ENCODE measurements at regions not wholly inside any gene's neighbourhood (a gene's known extent, or its start where the extent isn't known, plus 50 kb on each side); places are given as distances from the start of the nearest gene placed in this dataset.

GRCh38 chr3:76509179-76509830 lies 530.6 kb upstream of the ROBO2 start:
- in situ Hi-C loops (cut with HindIII; ENCODE audit: low pct_unique_long_range_greater_than_20kb, low sequenced_read_pairs), result no loop called here
- Histone ChIP-seq H3K36me3 (ENCODE audit: control insufficient read depth, insufficient read depth, low read length) (no peaks in the 10 kb centered on the region), H3K27ac (ENCODE audit: low read length) (no peak overlapping the region), H3K4me3 (ENCODE audit: low read depth in 2 of 2, low read length in 2 of 2) (no peak overlapping the region), H3K4me1 (ENCODE audit: control insufficient read depth, insufficient read depth, low read length) (no peaks in the 10 kb centered on the region), H3K27me3 (ENCODE audit: control insufficient read depth, insufficient read depth, low read length) (no peaks in the 10 kb centered on the region), H3K9me3 (ENCODE audit: control insufficient read depth, insufficient read depth, low read depth, low read length) (no peaks in the 10 kb centered on the region)
- DNase-seq (ENCODE audit: low read depth, low spot score) (no peak), ATAC-seq (no peak)
- intact Hi-C loops (cut with micrococcal nuclease; ENCODE audit: unreplicated experiment), result no loop called here
- no TSS peak for BruUV-seq (replicated peaks)
- CTCF ChIA-PET, result no interaction called here
- POLR2A ChIA-PET, result no interaction called here
- TF ChIP-seq REST (IDR thresholded peaks at IDR 0.05; ENCODE audit: insufficient read depth in 1 of 2, low read depth in 2 of 2, low read length in 1 of 2), result no peak
- TF ChIP-seq TCF7L2 (IDR thresholded peaks at IDR 0.05; ENCODE audit: low read depth, low read length), result no peak
- TF ChIP-seq, protein P1, sequence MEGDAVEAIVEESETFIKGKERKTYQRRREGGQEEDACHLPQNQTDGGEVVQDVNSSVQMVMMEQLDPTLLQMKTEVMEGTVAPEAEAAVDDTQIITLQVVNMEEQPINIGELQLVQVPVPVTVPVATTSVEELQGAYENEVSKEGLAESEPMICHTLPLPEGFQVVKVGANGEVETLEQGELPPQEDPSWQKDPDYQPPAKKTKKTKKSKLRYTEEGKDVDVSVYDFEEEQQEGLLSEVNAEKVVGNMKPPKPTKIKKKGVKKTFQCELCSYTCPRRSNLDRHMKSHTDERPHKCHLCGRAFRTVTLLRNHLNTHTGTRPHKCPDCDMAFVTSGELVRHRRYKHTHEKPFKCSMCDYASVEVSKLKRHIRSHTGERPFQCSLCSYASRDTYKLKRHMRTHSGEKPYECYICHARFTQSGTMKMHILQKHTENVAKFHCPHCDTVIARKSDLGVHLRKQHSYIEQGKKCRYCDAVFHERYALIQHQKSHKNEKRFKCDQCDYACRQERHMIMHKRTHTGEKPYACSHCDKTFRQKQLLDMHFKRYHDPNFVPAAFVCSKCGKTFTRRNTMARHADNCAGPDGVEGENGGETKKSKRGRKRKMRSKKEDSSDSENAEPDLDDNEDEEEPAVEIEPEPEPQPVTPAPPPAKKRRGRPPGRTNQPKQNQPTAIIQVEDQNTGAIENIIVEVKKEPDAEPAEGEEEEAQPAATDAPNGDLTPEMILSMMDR (IDR thresholded peaks at IDR 0.05), result no peak
- no peak for TF ChIP-seq POLR2AphosphoS5 (IDR thresholded peaks at IDR 0.05; ENCODE audit: low read depth, low read length)
- TF ChIP-seq SIN3A (IDR thresholded peaks at IDR 0.05; ENCODE audit: borderline replicate concordance, insufficient read depth, low read depth, low read length), result no peak

GRCh38 chr3:76514836-76515235 lies 525.1 kb upstream of the ROBO2 start:
- in situ Hi-C loops (cut with HindIII; ENCODE audit: low pct_unique_long_range_greater_than_20kb, low sequenced_read_pairs) (no loop called here), intact Hi-C loops (cut with micrococcal nuclease; ENCODE audit: unreplicated experiment) (no loop called here)
- no peak for ATAC-seq
- ChIA-PET POLR2A (no interaction called here), CTCF (no interaction called here)
- H3K4me3 ChIP-seq (ENCODE audit: low read depth in 2 of 2, low read length in 2 of 2), result no peak overlapping the region
- no peaks in the 10 kb centered on the region for H3K4me1 ChIP-seq (ENCODE audit: control insufficient read depth, insufficient read depth, low read length)
- no peaks in the 10 kb centered on the region for H3K27me3 ChIP-seq (ENCODE audit: control insufficient read depth, insufficient read depth, low read length)
- DNase-seq (ENCODE audit: low read depth, low spot score), result no peak
- H3K36me3 ChIP-seq (ENCODE audit: control insufficient read depth, insufficient read depth, low read length), result no peaks in the 10 kb centered on the region
- H3K9me3 ChIP-seq (ENCODE audit: control insufficient read depth, insufficient read depth, low read depth, low read length), result no peaks in the 10 kb centered on the region
- no TSS peak for BruUV-seq (replicated peaks)
- H3K27ac ChIP-seq (ENCODE audit: low read length), result no peak overlapping the region
- TF ChIP-seq TCF7L2 (IDR thresholded peaks at IDR 0.05; ENCODE audit: low read depth, low read length), result no peak
- TF ChIP-seq, protein P1 (IDR thresholded peaks at IDR 0.05), result no peak
- TF ChIP-seq REST (IDR thresholded peaks at IDR 0.05; ENCODE audit: insufficient read depth in 1 of 2, low read depth in 2 of 2, low read length in 1 of 2), result no peak
- no peak for TF ChIP-seq SIN3A (IDR thresholded peaks at IDR 0.05; ENCODE audit: borderline replicate concordance, insufficient read depth, low read depth, low read length)
- no peak for TF ChIP-seq POLR2AphosphoS5 (IDR thresholded peaks at IDR 0.05; ENCODE audit: low read depth, low read length)

Data from Panc1 (cell line).